GM19438 (cell line): ENCODE measurements at regions not wholly inside any gene's neighbourhood (a gene's known extent, or its start where the extent isn't known, plus 50 kb on each side); places are given as distances from the start of the nearest gene placed in this dataset.
"Not testable (repeated sequence)": the region's sequence is repeated elsewhere in the genome, so short reads cannot be mapped to it uniquely, and the experiment has no call there.

Experiments used
- ATAC-seq: cut with Tn5 transposase; IDR thresholded peaks from one replicate; pipeline ENCODE4 v1.9.1; 2021; ENCODE audit warnings: low read depth; ENCODE audit not compliant: unreplicated experiment

DNA sequence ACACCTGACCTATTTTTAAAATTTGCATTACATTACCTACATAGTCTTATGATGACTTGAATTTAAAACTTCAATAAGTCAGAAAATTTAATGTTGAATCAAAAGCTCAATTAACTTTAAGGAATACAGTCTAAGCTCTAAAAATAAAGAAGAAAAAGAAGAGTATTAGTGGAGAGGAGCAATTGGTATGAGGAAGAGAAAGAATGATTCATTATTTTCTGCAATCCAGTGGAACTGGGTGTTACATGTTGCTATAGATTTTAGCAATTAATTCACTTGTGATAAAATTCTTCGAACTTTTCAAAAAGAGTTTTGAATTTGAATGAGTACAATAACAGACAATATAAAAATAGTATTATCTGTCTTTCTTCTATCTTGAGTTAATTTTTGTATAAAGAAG is 158.9 kb upstream of the POT1 start:
- ATAC-seq, result no peak

DNA sequence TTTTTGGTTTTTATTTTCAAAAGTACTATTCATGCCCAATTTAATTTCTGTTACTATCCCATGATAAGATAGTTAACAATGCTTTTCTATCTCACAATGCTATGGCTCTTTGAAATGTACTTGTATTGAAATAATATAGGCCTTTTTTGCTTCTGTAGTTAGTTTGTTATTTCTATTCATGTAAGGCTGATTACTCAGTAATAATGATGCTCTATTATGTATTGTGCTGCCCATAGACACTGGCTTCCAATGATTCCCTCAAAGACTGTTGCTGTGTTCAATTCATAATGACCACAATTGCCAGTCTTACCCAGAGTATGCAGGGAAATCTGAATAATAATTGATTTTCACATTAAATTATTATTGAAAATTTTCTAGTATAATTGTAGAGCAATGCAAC is 155.5 kb upstream of the POT1 start:
- no peak for ATAC-seq

- ATAC-seq, result no peak
These were observed 154.6 kb upstream of the POT1 start for GRCh38 chr7:125084196-125084595.

GRCh38 chr7:125074141-125074540 is 144.5 kb upstream of the POT1 start:
- ATAC-seq, result no peak

GRCh38 chr7:125065546-125065945 is 135.9 kb upstream of the POT1 start:
- ATAC-seq, result no peak

GRCh38 chr7:125065001-125065400 is 135.4 kb upstream of the POT1 start:
- ATAC-seq, result no peak

- no peak for ATAC-seq
These were observed 132.3 kb upstream of the POT1 start for GRCh38 chr7:125061776-125062397.

- ATAC-seq, result not testable (repeated sequence)
These were observed 131.6 kb upstream of the POT1 start for GRCh38 chr7:125061083-125061745.

DNA sequence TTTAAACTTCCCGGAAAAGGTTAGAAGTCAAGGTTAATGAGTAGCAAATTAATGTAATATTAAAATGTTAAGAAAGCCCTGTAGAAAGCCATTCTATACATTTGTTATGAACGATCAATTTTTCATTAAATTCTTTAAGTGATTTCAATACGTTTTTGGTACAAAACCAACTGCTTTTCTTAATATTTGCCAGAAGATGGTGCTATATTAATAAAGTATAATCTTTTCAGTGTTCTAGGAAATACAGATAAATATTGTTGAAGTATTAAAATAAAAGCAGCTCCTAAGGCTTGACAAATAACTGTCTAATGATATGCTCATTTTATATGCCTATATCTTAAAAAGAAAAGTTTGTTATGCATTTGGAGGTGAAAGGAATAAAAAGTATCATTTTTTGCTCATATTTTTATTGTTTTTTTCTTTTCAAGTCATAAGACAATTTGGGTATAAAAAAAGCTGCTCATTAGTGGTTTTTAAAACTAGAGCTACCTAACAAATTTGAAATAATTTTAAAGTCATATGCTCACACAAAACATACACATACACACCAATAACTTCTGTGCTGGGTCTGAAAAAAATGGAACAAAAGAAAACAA is 130.3 kb upstream of the POT1 start:
- ATAC-seq, result no peak

- ATAC-seq, result no peak
These were observed 128.3 kb upstream of the POT1 start for GRCh38 chr7:125057963-125058362.

DNA sequence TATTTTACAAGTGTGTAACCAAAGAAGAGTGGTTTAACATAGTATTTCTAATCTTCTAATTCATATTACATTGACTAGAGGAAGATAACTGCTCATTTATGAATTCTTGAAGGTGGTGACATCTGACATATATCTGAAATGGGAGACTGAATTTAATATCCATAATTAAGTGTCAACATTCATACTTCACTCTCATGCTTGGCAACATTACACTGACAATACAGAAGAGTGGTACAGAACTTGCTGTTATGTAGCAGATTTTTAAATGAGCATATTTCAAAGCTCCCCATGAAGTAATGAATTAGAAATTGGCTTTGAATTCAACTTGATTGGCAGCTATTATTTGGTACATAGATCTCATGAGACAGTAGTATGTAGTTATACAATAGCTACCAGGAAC is 125.8 kb upstream of the POT1 start:
- ATAC-seq, result no peak

DNA sequence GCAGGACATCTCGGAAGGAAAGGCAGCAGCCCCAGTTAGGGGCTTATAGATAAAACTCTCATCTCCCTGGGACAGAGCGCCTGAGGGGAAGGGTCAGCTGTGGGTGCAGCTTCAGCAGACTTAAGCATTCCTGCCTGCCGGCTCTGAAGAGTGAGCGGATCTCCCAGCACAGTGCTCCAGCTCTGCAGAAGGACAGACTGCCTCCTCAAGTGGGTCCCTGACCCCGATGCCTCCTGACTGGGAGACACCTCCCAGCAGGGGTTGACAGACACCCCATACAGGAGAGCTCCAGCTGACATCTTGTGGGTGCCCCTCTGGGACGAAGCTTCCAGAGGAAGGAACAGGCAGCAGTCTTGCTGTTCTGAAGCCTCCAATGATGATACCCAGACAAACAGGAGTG is 117.1 kb upstream of the POT1 start:
- no peak for ATAC-seq

GRCh38 chr7:125033506-125033905 is 103.9 kb upstream of the POT1 start:
- ATAC-seq, result no peak

GRCh38 chr7:125032943-125033342 is 103.3 kb upstream of the POT1 start:
- ATAC-seq, result no peak

GRCh38 chr7:125030756-125031387 is 101.2 kb upstream of the POT1 start:
- ATAC-seq, result no peak

DNA sequence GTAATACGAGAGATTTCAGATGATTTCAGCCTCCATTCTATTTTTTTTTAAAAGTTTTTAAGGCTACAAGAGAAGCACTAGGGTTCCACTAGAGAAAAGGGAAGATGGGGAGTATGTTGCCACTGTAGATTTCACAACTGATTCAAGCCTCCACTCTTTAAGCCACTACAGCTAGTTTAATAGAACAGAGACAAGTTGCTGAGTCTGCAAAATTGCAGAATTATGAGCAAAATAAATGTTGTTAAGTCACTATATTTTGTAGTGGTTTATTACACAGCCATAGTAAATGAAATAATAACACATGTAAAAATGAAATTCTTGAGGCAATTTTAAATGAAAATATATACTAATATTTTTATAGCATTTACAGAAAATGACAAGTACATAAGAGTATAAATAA is 96.0 kb upstream of the POT1 start:
- ATAC-seq, result no peak

GRCh38 chr7:125020801-125021200 is 91.2 kb upstream of the POT1 start:
- no peak for ATAC-seq

GRCh38 chr7:125010540-125010939 is 80.9 kb upstream of the POT1 start:
- no peak for ATAC-seq

GRCh38 chr7:124996778-124997177 is 67.2 kb upstream of the POT1 start:
- ATAC-seq, result peak; percentile 74

GRCh38 chr7:124992851-124993562 is 63.4 kb upstream of the POT1 start:
- ATAC-seq, result no peak

GRCh38 chr7:124989911-124990310 is 60.3 kb upstream of the POT1 start:
- no peak for ATAC-seq
